A549 (cell line): ENCODE measurements at regions not wholly inside any gene's neighbourhood (a gene's known extent, or its start where the extent isn't known, plus 50 kb on each side); places are given as distances from the start of the nearest gene placed in this dataset.

Experiments
- ATAC-seq, 2 experiments: fragments of 200-7000 bp in 1 of 2; fragments of >200 bp in 1 of 2; cut with Nextera tagmentation in 1 of 2; cut with Tn5 transposase in 1 of 2; 3 replicates each; pipeline versions ENCODE4 v1.8.0 to v1.9.1; 2018 to 2020; ENCODE audit warnings: mild to moderate bottlenecking in 1 of 2, moderate library complexity in 1 of 2
- CTCF ChIA-PET: fragments of 300-600 bp; sonication (Branson Sonifier 250); formaldehyde crosslinking; extraction: SDS; loops from one replicate; lab custom pipeline; 2021; ENCODE audit warnings: antibody characterized with exemption, inconsistent platforms; lab: Yijun Ruan, JAX
- POLR2A ChIA-PET: fragments of 350-600 bp; formaldehyde crosslinking; extraction: SDS; loops from one replicate; lab custom pipeline; 2021; ENCODE audit warnings: antibody characterized with exemption, inconsistent platforms; lab: Yijun Ruan, JAX
- DNase-seq, 2 experiments: peaks; one replicate each; pipeline versions ENCODE4 v3.0.0 to v3.0.0-alpha.2; 2011 to 2016; ENCODE audit warnings: low read depth in 1 of 2, low spot score in 1 of 2
- FAIRE-seq: peaks from 2 replicates; lab custom pipeline; 2011; peaks lifted over from hg19 to GRCh38; lab: Jason Lieb, UNC
- H3K27ac ChIP-seq, 2 experiments: fragments of >200 bp; sonication (Bioruptor Twin); formaldehyde crosslinking; 3 replicates each; pipeline ENCODE4 v1.5.1; 2016 to 2017
- H3K4me1 ChIP-seq: fragments of >200 bp; sonication (Bioruptor Twin); formaldehyde crosslinking; 3 replicates; pipeline ENCODE4 v1.6.1; 2016
- H3K4me2 ChIP-seq: fragments of >200 bp; sonication (Bioruptor Twin); formaldehyde crosslinking; 3 replicates; pipeline ENCODE4 v1.6.1; 2016
- H3K4me3 ChIP-seq: fragments of >200 bp; sonication (Bioruptor Twin); formaldehyde crosslinking; 3 replicates; pipeline ENCODE4 v1.5.1; 2016
- H3K9me3 ChIP-seq: fragments of >200 bp; sonication (Bioruptor Twin); formaldehyde crosslinking; 3 replicates; pipeline ENCODE4 v1.6.1; 2016
- CBX2 ChIP-seq: fragments of 200-600 bp; sonication (generic); IDR thresholded peaks from 2 replicates; pipeline ENCODE4 v1.6.1; 2016; ENCODE audit warnings: low read depth, mild to moderate bottlenecking, borderline replicate concordance
- CBX8 ChIP-seq: fragments of 200-600 bp; sonication (generic); IDR thresholded peaks from 2 replicates; pipeline ENCODE4 v1.6.1; 2016
- CHD4 ChIP-seq: fragments of 200-600 bp; sonication (generic); IDR thresholded peaks from 2 replicates; pipeline ENCODE4 v1.6.1; 2016; ENCODE audit warnings: antibody characterized with exemption, mild to moderate bottlenecking, borderline replicate concordance
- EHMT2 ChIP-seq: fragments of 200-600 bp; sonication (generic); IDR thresholded peaks from 2 replicates; pipeline ENCODE4 v1.6.1; 2016; ENCODE audit warnings: antibody characterized with exemption, low read depth, mild to moderate bottlenecking, moderate library complexity
- ELK1 ChIP-seq: fragments of 150-350 bp; IDR thresholded peaks from 2 replicates; pipeline ENCODE4 v1.6.1; 2014; ENCODE audit warnings: low read depth, mild to moderate bottlenecking, low read length
- EP300 ChIP-seq, 2 experiments: fragments of >200 bp; sonication (Bioruptor Twin); formaldehyde crosslinking; IDR thresholded peaks; 2 replicates in 1 of 2; 3 replicates in 1 of 2; pipeline ENCODE4 v1.6.1; 2016 to 2017
- FOXS1 ChIP-seq: fragments of 250-450 bp; sonication (Bioruptor Pico); IDR thresholded peaks from 2 replicates; pipeline ENCODE4 v1.5.0; 2020; ENCODE audit warnings: mild to moderate bottlenecking, moderate library complexity
- HDAC2 ChIP-seq: fragments of 200-600 bp; sonication (generic); IDR thresholded peaks from 2 replicates; pipeline ENCODE4 v1.6.1; 2016
- HOXA7 ChIP-seq: fragments of 250-450 bp; sonication (Bioruptor Pico); IDR thresholded peaks from 2 replicates; pipeline ENCODE4 v1.5.0; 2020; ENCODE audit warnings: mild to moderate bottlenecking, moderate library complexity
- HOXB13 ChIP-seq: fragments of 250-450 bp; sonication (Bioruptor Pico); IDR thresholded peaks from 2 replicates; pipeline ENCODE4 v1.5.0; 2020; ENCODE audit warnings: low read depth, mild to moderate bottlenecking, moderate library complexity
- JUN ChIP-seq, 2 experiments: fragments of >200 bp; sonication (Bioruptor Twin); formaldehyde crosslinking; IDR thresholded peaks; 2 replicates in 1 of 2; 3 replicates in 1 of 2; pipeline ENCODE4 v1.6.1; 2016 to 2017
- JUNB ChIP-seq: fragments of >200 bp; sonication (Bioruptor Twin); formaldehyde crosslinking; IDR thresholded peaks from 2 replicates; pipeline ENCODE4 v1.6.1; 2016
- KDM1A ChIP-seq: fragments of 200-600 bp; sonication (generic); IDR thresholded peaks from 2 replicates; pipeline ENCODE4 v1.6.1; 2016; ENCODE audit warnings: low read depth, mild to moderate bottlenecking
- MAFK ChIP-seq: fragments of 450-650 bp; IDR thresholded peaks from 2 replicates; pipeline ENCODE4 v1.6.1; 2014; ENCODE audit not compliant: partially characterized antibody
- NPAS2 ChIP-seq: fragments of 250-450 bp; sonication (Bioruptor Pico); IDR thresholded peaks from 2 replicates; pipeline ENCODE4 v1.8.0; 2022; ENCODE audit warnings: mild to moderate bottlenecking, moderate library complexity, borderline replicate concordance
- NR3C1 ChIP-seq: fragments of >200 bp; sonication (Bioruptor Twin); formaldehyde crosslinking; IDR thresholded peaks from 3 replicates; pipeline ENCODE4 v1.6.1; 2017
- POLR2A ChIP-seq: IDR thresholded peaks from 2 replicates; pipeline ENCODE4 v1.6.1; 2012; ENCODE audit warnings: mild to moderate bottlenecking, low read length
- POLR2AphosphoS2 ChIP-seq: conservative IDR thresholded peaks from 2 replicates; pipeline ENCODE4 v1.6.1; 2012; ENCODE audit warnings: low read length, improper control_type of control experiment, inconsistent platforms
- RNF2 ChIP-seq: fragments of 200-600 bp; sonication (generic); IDR thresholded peaks from 2 replicates; pipeline ENCODE4 v1.6.1; 2016; ENCODE audit warnings: low read depth, mild to moderate bottlenecking, antibody characterized with exemption, moderate library complexity, borderline replicate concordance
- ZFP36 ChIP-seq: fragments of 450-650 bp; IDR thresholded peaks from 2 replicates; pipeline ENCODE4 v1.6.1; 2014; ENCODE audit warnings: borderline replicate concordance; ENCODE audit not compliant: partially characterized antibody
- ZSCAN20 ChIP-seq: fragments of 250-450 bp; sonication (Bioruptor Pico); IDR thresholded peaks from 2 replicates; pipeline ENCODE4 v1.8.0; 2022; ENCODE audit warnings: mild to moderate bottlenecking, moderate library complexity
- WGBS: methylation state at CpG from one replicate; pipeline ENCODE4 v1.1.6; 2017; ENCODE audit errors: missing lambda C conversion rate; 5-methylcytosine and 5-hydroxymethylcytosine counted together
- TF ChIP-seq, protein P1 (sequence below): fragments of 450-650 bp; IDR thresholded peaks from 2 replicates; pipeline ENCODE4 v1.6.1; 2014; ENCODE audit warnings: antibody characterized with exemption
- TF ChIP-seq, protein P2 (sequence below): fragments of 200-600 bp; sonication (generic); IDR thresholded peaks from 2 replicates; pipeline ENCODE4 v1.6.1; 2016; ENCODE audit warnings: antibody characterized with exemption, mild to moderate bottlenecking, moderate library complexity

DNA sequence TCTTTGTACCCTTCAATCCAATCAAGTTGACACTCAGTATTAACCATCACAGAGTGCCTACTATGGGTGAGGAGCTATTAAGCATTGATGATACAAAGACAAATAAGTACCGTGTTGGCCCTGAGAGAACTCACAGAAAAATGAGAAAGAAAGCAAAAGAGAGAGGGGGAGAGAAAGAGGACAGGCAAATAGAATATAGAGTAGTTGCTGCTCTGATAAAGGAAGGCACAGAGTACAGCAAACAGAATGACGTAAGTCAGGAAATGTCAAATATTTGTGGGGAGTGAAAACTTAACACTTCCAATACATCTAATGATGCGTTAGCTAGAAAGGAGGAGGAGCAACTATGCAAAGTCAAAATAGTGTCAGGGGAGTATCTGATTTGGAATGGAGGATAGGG is 320.6 kb upstream of the KCNH8 start:
- WGBS: 27% methylated on average over 3 of the region's 3 CpGs
- ChIA-PET CTCF (no interaction called here), POLR2A (no interaction called here)
- Histone ChIP-seq H3K4me3 (no peak overlapping the region), H3K4me1 (no peaks in the 10 kb centered on the region), H3K9me3 (no peaks in the 10 kb centered on the region), H3K4me2 (no peak overlapping the region), H3K27ac (no peak overlapping the region)
- TF ChIP-seq POLR2AphosphoS2: no peak
- TF ChIP-seq CHD4: no peak
- TF ChIP-seq ZSCAN20 (CRISPR knock-in tag): no peak
- no peak for TF ChIP-seq ELK1
- no peak for TF ChIP-seq EHMT2
- TF ChIP-seq RNF2: no peak
- TF ChIP-seq HOXB13 (CRISPR knock-in tag): no peak
- no peak for TF ChIP-seq ZFP36
- no peak for TF ChIP-seq MAFK
- TF ChIP-seq CBX8: no peak
- TF ChIP-seq HOXA7 (CRISPR knock-in tag): no peak
- no peak for TF ChIP-seq CBX2
- TF ChIP-seq, protein P1, sequence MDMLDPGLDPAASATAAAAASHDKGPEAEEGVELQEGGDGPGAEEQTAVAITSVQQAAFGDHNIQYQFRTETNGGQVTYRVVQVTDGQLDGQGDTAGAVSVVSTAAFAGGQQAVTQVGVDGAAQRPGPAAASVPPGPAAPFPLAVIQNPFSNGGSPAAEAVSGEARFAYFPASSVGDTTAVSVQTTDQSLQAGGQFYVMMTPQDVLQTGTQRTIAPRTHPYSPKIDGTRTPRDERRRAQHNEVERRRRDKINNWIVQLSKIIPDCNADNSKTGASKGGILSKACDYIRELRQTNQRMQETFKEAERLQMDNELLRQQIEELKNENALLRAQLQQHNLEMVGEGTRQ: no peak
- TF ChIP-seq JUNB: no peak
- no peak for TF ChIP-seq NR3C1
- no peak for TF ChIP-seq KDM1A
- FAIRE-seq: no peak
- DNase-seq: no peak
- no peak for ATAC-seq

DNA sequence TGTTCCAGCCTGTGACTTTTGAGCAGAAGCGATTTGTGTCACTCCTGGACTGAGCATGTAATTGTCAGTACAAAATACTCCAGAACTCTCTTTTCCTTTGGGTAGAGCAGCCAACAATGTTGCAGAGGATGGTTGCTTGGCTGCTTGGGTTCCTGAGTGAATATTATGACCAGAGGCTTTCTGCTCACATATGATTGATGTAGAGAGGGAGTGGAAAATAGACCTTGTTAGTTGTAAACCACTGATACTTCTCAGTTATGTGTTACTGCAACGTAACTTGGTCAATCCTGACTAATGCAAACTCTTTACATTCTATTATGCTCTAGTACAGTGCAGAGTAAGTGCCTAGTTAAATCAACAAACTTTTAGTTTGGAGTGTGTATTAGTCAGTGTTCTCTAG is 322.6 kb upstream of the KCNH8 start:
- 10% methylated on average over 2 of the region's 2 CpGs for WGBS
- Histone ChIP-seq H3K9me3 (no peaks in the 10 kb centered on the region), H3K4me1 (no peaks in the 10 kb centered on the region), H3K4me2 (no peak overlapping the region), H3K4me3 (no peak overlapping the region), H3K27ac (no peak overlapping the region)
- ATAC-seq (no peak), DNase-seq (no peak), FAIRE-seq (no peak)
- TF ChIP-seq CBX8 (no peak), JUNB (no peak), HDAC2 (no peak), POLR2A (no peak), EHMT2 (no peak)
- TF ChIP-seq, protein P1: no peak
- ChIA-PET POLR2A (no interaction called here), CTCF (no interaction called here)

DNA sequence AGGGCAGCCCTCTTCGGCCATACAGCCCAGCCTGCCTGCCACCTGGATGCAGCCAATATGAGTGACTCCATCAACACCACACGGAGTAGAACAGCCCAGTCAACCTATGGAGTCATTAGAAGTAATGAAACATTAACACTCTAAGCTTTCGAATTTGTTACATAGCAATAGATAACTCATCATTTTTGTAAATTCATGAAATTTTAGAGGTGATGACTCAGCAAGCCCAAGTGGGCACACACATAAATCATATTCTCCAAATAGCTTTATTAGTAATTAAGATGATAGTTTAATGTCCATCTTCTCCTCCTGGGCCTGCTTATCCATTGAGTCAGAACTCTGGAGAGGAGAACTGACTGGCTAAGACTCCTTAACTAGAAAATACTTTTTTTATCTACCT is 335.0 kb upstream of the KCNH8 start:
- TF ChIP-seq CHD4 (no peak), EP300 (IDR thresholded peaks at IDR 0.05) (no peak), NPAS2 (CRISPR knock-in tag) (no peak), FOXS1 (no peak), MAFK (peak; percentile 40), HOXA7 (CRISPR knock-in tag) (no peak), JUN (IDR thresholded peaks at IDR 0.05) (no peak)
- TF ChIP-seq, protein P2, sequence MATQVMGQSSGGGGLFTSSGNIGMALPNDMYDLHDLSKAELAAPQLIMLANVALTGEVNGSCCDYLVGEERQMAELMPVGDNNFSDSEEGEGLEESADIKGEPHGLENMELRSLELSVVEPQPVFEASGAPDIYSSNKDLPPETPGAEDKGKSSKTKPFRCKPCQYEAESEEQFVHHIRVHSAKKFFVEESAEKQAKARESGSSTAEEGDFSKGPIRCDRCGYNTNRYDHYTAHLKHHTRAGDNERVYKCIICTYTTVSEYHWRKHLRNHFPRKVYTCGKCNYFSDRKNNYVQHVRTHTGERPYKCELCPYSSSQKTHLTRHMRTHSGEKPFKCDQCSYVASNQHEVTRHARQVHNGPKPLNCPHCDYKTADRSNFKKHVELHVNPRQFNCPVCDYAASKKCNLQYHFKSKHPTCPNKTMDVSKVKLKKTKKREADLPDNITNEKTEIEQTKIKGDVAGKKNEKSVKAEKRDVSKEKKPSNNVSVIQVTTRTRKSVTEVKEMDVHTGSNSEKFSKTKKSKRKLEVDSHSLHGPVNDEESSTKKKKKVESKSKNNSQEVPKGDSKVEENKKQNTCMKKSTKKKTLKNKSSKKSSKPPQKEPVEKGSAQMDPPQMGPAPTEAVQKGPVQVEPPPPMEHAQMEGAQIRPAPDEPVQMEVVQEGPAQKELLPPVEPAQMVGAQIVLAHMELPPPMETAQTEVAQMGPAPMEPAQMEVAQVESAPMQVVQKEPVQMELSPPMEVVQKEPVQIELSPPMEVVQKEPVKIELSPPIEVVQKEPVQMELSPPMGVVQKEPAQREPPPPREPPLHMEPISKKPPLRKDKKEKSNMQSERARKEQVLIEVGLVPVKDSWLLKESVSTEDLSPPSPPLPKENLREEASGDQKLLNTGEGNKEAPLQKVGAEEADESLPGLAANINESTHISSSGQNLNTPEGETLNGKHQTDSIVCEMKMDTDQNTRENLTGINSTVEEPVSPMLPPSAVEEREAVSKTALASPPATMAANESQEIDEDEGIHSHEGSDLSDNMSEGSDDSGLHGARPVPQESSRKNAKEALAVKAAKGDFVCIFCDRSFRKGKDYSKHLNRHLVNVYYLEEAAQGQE: no peak
- 0% methylated on average over 3 of the region's 3 CpGs for WGBS
- no peaks in the 10 kb centered on the region for H3K4me1 ChIP-seq
- H3K27ac ChIP-seq: no peak overlapping the region
- H3K9me3 ChIP-seq: no peaks in the 10 kb centered on the region
- CTCF ChIA-PET: no interaction called here
- ATAC-seq (no peak), DNase-seq (no peak), FAIRE-seq (no peak)
- POLR2A ChIA-PET: no interaction called here
- H3K4me3 ChIP-seq: no peak overlapping the region
- H3K4me2 ChIP-seq: no peak overlapping the region
